ENCODE measurements at regions not wholly inside any gene's neighbourhood (a gene's known extent, or its start where the extent isn't known, plus 50 kb on each side); places are given as distances from the start of the nearest gene placed in this dataset.

DNA sequence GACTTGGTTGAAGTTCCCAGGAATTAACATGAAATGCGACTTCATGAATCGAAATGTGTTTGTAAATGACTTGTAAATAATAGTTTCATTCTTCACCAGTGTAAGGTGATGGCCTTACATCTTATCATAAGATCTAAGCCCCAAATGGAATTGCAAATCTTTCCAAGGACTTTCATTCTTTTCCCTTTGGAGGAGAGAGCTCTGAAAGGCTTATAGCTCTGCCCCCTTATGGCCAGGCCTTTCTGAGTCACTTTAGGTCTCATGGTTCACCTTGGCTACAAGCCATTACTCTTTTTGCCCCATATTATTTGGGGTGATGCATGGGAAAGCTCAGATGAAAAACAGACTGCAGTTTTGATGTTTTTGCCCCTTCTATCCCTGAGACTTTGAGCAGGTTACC, 209.1 kb upstream of the BMP2 start:
- no peak for TF ChIP-seq POLR2A (IDR thresholded peaks at IDR 0.05)
- TF ChIP-seq, protein P1, sequence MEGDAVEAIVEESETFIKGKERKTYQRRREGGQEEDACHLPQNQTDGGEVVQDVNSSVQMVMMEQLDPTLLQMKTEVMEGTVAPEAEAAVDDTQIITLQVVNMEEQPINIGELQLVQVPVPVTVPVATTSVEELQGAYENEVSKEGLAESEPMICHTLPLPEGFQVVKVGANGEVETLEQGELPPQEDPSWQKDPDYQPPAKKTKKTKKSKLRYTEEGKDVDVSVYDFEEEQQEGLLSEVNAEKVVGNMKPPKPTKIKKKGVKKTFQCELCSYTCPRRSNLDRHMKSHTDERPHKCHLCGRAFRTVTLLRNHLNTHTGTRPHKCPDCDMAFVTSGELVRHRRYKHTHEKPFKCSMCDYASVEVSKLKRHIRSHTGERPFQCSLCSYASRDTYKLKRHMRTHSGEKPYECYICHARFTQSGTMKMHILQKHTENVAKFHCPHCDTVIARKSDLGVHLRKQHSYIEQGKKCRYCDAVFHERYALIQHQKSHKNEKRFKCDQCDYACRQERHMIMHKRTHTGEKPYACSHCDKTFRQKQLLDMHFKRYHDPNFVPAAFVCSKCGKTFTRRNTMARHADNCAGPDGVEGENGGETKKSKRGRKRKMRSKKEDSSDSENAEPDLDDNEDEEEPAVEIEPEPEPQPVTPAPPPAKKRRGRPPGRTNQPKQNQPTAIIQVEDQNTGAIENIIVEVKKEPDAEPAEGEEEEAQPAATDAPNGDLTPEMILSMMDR (IDR thresholded peaks at IDR 0.05): no peak
